ENCODE measurements at regions not wholly inside any gene's neighbourhood (a gene's known extent, or its start where the extent isn't known, plus 50 kb on each side); places are given as distances from the start of the nearest gene placed in this dataset.
A peak's percentile ranks its signal among the peaks of the same experiment; 100 is the strongest.
"Not testable (repeated sequence)": the region's sequence is repeated elsewhere in the genome, so short reads cannot be mapped to it uniquely, and the experiment has no call there.

- intact Hi-C loops (cut with micrococcal nuclease; ENCODE audit: unreplicated experiment) = no loop called here
- no peak for DNase-seq (ENCODE audit: low spot score)
- TF ChIP-seq EZH2 (IDR thresholded peaks at IDR 0.05; ENCODE audit: borderline replicate concordance, low read depth, low read length, poor library complexity, severe bottlenecking) (no peak), CTCF (conservative IDR thresholded peaks at IDR 0.05; ENCODE audit: low read depth, low read length) (no peak)
- no peaks in the 10 kb centered on the region for H3K4me1 ChIP-seq (ENCODE audit: insufficient read depth, low read length, poor library complexity, severe bottlenecking)
- no peaks in the 10 kb centered on the region for H3K36me3 ChIP-seq (ENCODE audit: insufficient read depth, low read length, poor library complexity, severe bottlenecking)
- BruUV-seq (replicated peaks) = no TSS peak
- H3K27me3 ChIP-seq (replicated peaks; ENCODE audit: insufficient read depth, low read depth, low read length, poor library complexity) = peaks cover 34% of the 10 kb centered on the region
- no peaks in the 10 kb centered on the region for H3K9me3 ChIP-seq (ENCODE audit: low read depth, low read length, poor library complexity, severe bottlenecking)
- no peak overlapping the region for H3K4me3 ChIP-seq (ENCODE audit: low read depth, low read length, poor library complexity, severe bottlenecking)
- CTCF ChIA-PET = no interaction called here
- H3K27ac ChIP-seq (ENCODE audit: low read depth, low read length, poor library complexity, severe bottlenecking) = no peak overlapping the region
- POLR2A ChIA-PET (ENCODE audit: low non-redundant PET) = no interaction called here
Observed at GRCh38 chr4:53941331-53941730, 123.1 kb downstream of the CHIC2 start.

- H3K27ac ChIP-seq (ENCODE audit: low read depth, low read length, poor library complexity, severe bottlenecking); DNase-seq (ENCODE audit: low spot score); H3K4me3 ChIP-seq (ENCODE audit: low read depth, low read length, poor library complexity, severe bottlenecking); BruUV-seq (replicated peaks); H3K9me3 ChIP-seq (ENCODE audit: low read depth, low read length, poor library complexity, severe bottlenecking); H3K36me3 ChIP-seq (ENCODE audit: insufficient read depth, low read length, poor library complexity, severe bottlenecking); POLR2A ChIA-PET (ENCODE audit: low non-redundant PET); H3K4me1 ChIP-seq (ENCODE audit: insufficient read depth, low read length, poor library complexity, severe bottlenecking); CTCF ChIA-PET: not testable (repeated sequence)
- intact Hi-C loops (cut with micrococcal nuclease; ENCODE audit: unreplicated experiment) = loop anchor here (10.0 kb wide), 1 partner anchor 925 kb away; no protein-coding TSS in a partner anchor
- H3K27me3 ChIP-seq (replicated peaks; ENCODE audit: insufficient read depth, low read depth, low read length, poor library complexity) = peaks cover 29% of the 10 kb centered on the region
Observed at GRCh38 chr4:53939892-53940291, 124.5 kb downstream of the CHIC2 start.

GRCh38 chr4:53937918-53938317 lies 126.5 kb downstream of the CHIC2 start:
- no peak for TF ChIP-seq CTCF (conservative IDR thresholded peaks at IDR 0.05; ENCODE audit: low read depth, low read length)
- no peak for TF ChIP-seq EZH2 (IDR thresholded peaks at IDR 0.05; ENCODE audit: borderline replicate concordance, low read depth, low read length, poor library complexity, severe bottlenecking)
- H3K9me3 ChIP-seq (ENCODE audit: low read depth, low read length, poor library complexity, severe bottlenecking) = no peaks in the 10 kb centered on the region
- no peak overlapping the region for H3K4me3 ChIP-seq (ENCODE audit: low read depth, low read length, poor library complexity, severe bottlenecking)
- intact Hi-C loops (cut with micrococcal nuclease; ENCODE audit: unreplicated experiment) = loop anchor here (10.0 kb wide), 1 partner anchor 923 kb away; no protein-coding TSS in a partner anchor
- H3K27me3 ChIP-seq (replicated peaks; ENCODE audit: insufficient read depth, low read depth, low read length, poor library complexity) = peaks cover 23% of the 10 kb centered on the region
- BruUV-seq (replicated peaks) = no TSS peak
- H3K4me1 ChIP-seq (ENCODE audit: insufficient read depth, low read length, poor library complexity, severe bottlenecking) = no peaks in the 10 kb centered on the region
- peak; percentile 70 for DNase-seq (ENCODE audit: low spot score)
- CTCF ChIA-PET = no interaction called here
- no peaks in the 10 kb centered on the region for H3K36me3 ChIP-seq (ENCODE audit: insufficient read depth, low read length, poor library complexity, severe bottlenecking)
- POLR2A ChIA-PET (ENCODE audit: low non-redundant PET) = no interaction called here
- no peak overlapping the region for H3K27ac ChIP-seq (ENCODE audit: low read depth, low read length, poor library complexity, severe bottlenecking)

GRCh38 chr4:53937327-53937726 lies 127.1 kb downstream of the CHIC2 start:
- H3K36me3 ChIP-seq (ENCODE audit: insufficient read depth, low read length, poor library complexity, severe bottlenecking) = no peaks in the 10 kb centered on the region
- no peak for TF ChIP-seq EZH2 (IDR thresholded peaks at IDR 0.05; ENCODE audit: borderline replicate concordance, low read depth, low read length, poor library complexity, severe bottlenecking)
- TF ChIP-seq CTCF (conservative IDR thresholded peaks at IDR 0.05; ENCODE audit: low read depth, low read length) = no peak
- DNase-seq (ENCODE audit: low spot score) = peak; percentile 3
- intact Hi-C loops (cut with micrococcal nuclease; ENCODE audit: unreplicated experiment) = loop anchor here (10.0 kb wide), 1 partner anchor 923 kb away; no protein-coding TSS in a partner anchor
- H3K9me3 ChIP-seq (ENCODE audit: low read depth, low read length, poor library complexity, severe bottlenecking) = no peaks in the 10 kb centered on the region
- H3K27ac ChIP-seq (ENCODE audit: low read depth, low read length, poor library complexity, severe bottlenecking) = no peak overlapping the region
- no peaks in the 10 kb centered on the region for H3K4me1 ChIP-seq (ENCODE audit: insufficient read depth, low read length, poor library complexity, severe bottlenecking)
- POLR2A ChIA-PET (ENCODE audit: low non-redundant PET) = no interaction called here
- CTCF ChIA-PET = no interaction called here
- no peak overlapping the region for H3K4me3 ChIP-seq (ENCODE audit: low read depth, low read length, poor library complexity, severe bottlenecking)
- peaks cover 19% of the 10 kb centered on the region for H3K27me3 ChIP-seq (replicated peaks; ENCODE audit: insufficient read depth, low read depth, low read length, poor library complexity)
- no TSS peak for BruUV-seq (replicated peaks)
